DOHH2 (cell line): ENCODE measurements at regions not wholly inside any gene's neighbourhood (a gene's known extent, or its start where the extent isn't known, plus 50 kb on each side); places are given as distances from the start of the nearest gene placed in this dataset.

ENCODE experiments used
- H3F3A ChIP-seq: fragments of 200-600 bp; sonication (generic), shearing (Covaris generic); 2 replicates; pipeline ENCODE4 v1.6.0; 2016; ENCODE audit warnings: antibody characterized with exemption, mild to moderate bottlenecking; ENCODE audit not compliant: control insufficient read depth, insufficient read depth
- H3K27ac ChIP-seq: fragments of 200-600 bp; sonication (generic); 2 replicates; pipeline ENCODE4 v1.5.1; 2014; ENCODE audit warnings: low read depth, mild to moderate bottlenecking, low read length, moderate library complexity
- H3K27me3 ChIP-seq: fragments of 200-600 bp; sonication (generic); 2 replicates; pipeline ENCODE4 v1.6.1; 2014; ENCODE audit warnings: mild to moderate bottlenecking, low read length, mixed read lengths; ENCODE audit not compliant: control insufficient read depth
- H3K36me3 ChIP-seq: fragments of 200-600 bp; sonication (generic); 2 replicates; pipeline ENCODE4 v1.6.1; 2014; ENCODE audit warnings: mild to moderate bottlenecking, low read length, moderate library complexity, mixed read lengths; ENCODE audit not compliant: control insufficient read depth
- H3K4me1 ChIP-seq: fragments of 200-600 bp; sonication (generic); 2 replicates; pipeline ENCODE4 v1.6.1; 2014; ENCODE audit warnings: mild to moderate bottlenecking, low read length, mixed read lengths; ENCODE audit not compliant: control insufficient read depth
- H3K4me2 ChIP-seq: fragments of 200-600 bp; sonication (generic); 2 replicates; pipeline ENCODE4 v1.6.0; 2014; ENCODE audit warnings: mild to moderate bottlenecking, low read length, moderate library complexity
- H3K4me3 ChIP-seq: fragments of 200-600 bp; sonication (generic); 2 replicates; pipeline ENCODE4 v1.5.1; 2014; ENCODE audit warnings: mild to moderate bottlenecking, low read length, mixed read lengths
- H3K79me2 ChIP-seq: fragments of 200-600 bp; sonication (generic); 2 replicates; pipeline ENCODE4 v1.6.1; 2014; ENCODE audit warnings: mild to moderate bottlenecking, low read length, mixed read lengths; ENCODE audit not compliant: control insufficient read depth
- H3K9me2 ChIP-seq: fragments of 200-600 bp; sonication (generic); replicated peaks from 2 replicates; pipeline ENCODE4 v1.6.1; 2014; ENCODE audit warnings: mild to moderate bottlenecking, low read length, mixed read lengths; ENCODE audit not compliant: control insufficient read depth
- H3K9me3 ChIP-seq: fragments of 200-600 bp; sonication (generic); 2 replicates; pipeline ENCODE4 v1.6.1; 2014; ENCODE audit warnings: antibody characterized with exemption, low read length, mixed read lengths; ENCODE audit not compliant: control insufficient read depth, insufficient read depth
- H4K20me1 ChIP-seq: fragments of 200-600 bp; sonication (generic); 2 replicates; pipeline ENCODE4 v1.6.0; 2014; ENCODE audit warnings: low read depth, mild to moderate bottlenecking, antibody characterized with exemption, low read length, moderate library complexity; ENCODE audit not compliant: control insufficient read depth, insufficient read depth
- CTCF ChIP-seq: fragments of 200-600 bp; sonication (generic); IDR thresholded peaks from one replicate; pipeline ENCODE4 v1.5.1; 2014; ENCODE audit warnings: antibody characterized with exemption, mild to moderate bottlenecking, low read depth, low read length; ENCODE audit not compliant: poor library complexity, severe bottlenecking
- EZH2phosphoT487 ChIP-seq: fragments of 200-600 bp; sonication (generic); IDR thresholded peaks from 2 replicates; pipeline ENCODE4 v1.6.1; 2017; ENCODE audit warnings: borderline replicate concordance, mild to moderate bottlenecking, antibody characterized with exemption, low read length, moderate library complexity, mixed read lengths

- H3K9me3 ChIP-seq: no peaks in the 10 kb centered on the region
- TF ChIP-seq CTCF (no peak), EZH2phosphoT487 (no peak)
These were observed 402.8 kb upstream of the RARB start for GRCh38 chr3:25025236-25025635.

GRCh38 chr3:25027650-25028049, 400.4 kb upstream of the RARB start:
- no peaks in the 10 kb centered on the region for H3K4me1 ChIP-seq
- no peak for TF ChIP-seq EZH2phosphoT487
- TF ChIP-seq CTCF: no peak
- H3K4me2 ChIP-seq: no peak overlapping the region
- H3K4me3 ChIP-seq: no peak overlapping the region
- no peaks in the 10 kb centered on the region for H3K9me2 ChIP-seq
- H3K9me3 ChIP-seq: no peaks in the 10 kb centered on the region
- no peaks in the 10 kb centered on the region for H3K36me3 ChIP-seq
- no peaks in the 10 kb centered on the region for H3F3A ChIP-seq
- no peaks in the 10 kb centered on the region for H4K20me1 ChIP-seq
- no peaks in the 10 kb centered on the region for H3K79me2 ChIP-seq
- no peak overlapping the region for H3K27ac ChIP-seq
- H3K27me3 ChIP-seq: no peaks in the 10 kb centered on the region

More at GRCh38 chr3:25025236-25025635, 402.8 kb upstream of the RARB start:
- Histone ChIP-seq H3K79me2 (no peaks in the 10 kb centered on the region), H3K9me2 (no peaks in the 10 kb centered on the region), H3K27me3 (no peaks in the 10 kb centered on the region), H3K4me2 (no peak overlapping the region), H3K4me3 (no peak overlapping the region), H3K27ac (no peak overlapping the region), H3K4me1 (no peaks in the 10 kb centered on the region), H3K36me3 (no peaks in the 10 kb centered on the region), H3F3A (no peaks in the 10 kb centered on the region), H4K20me1 (no peaks in the 10 kb centered on the region)

GRCh38 chr3:25029820-25030219, 398.2 kb upstream of the RARB start:
- Histone ChIP-seq H3F3A (no peaks in the 10 kb centered on the region), H3K27ac (no peak overlapping the region), H4K20me1 (no peaks in the 10 kb centered on the region), H3K9me2 (no peaks in the 10 kb centered on the region), H3K4me3 (no peak overlapping the region), H3K36me3 (no peaks in the 10 kb centered on the region), H3K79me2 (no peaks in the 10 kb centered on the region), H3K9me3 (no peaks in the 10 kb centered on the region), H3K4me2 (no peak overlapping the region), H3K4me1 (no peaks in the 10 kb centered on the region), H3K27me3 (no peaks in the 10 kb centered on the region)
- no peak for TF ChIP-seq EZH2phosphoT487
- TF ChIP-seq CTCF: no peak

- Histone ChIP-seq H3K4me3 (no peak overlapping the region), H3K79me2 (no peaks in the 10 kb centered on the region), H4K20me1 (no peaks in the 10 kb centered on the region), H3K27ac (no peak overlapping the region), H3K27me3 (no peaks in the 10 kb centered on the region), H3K9me2 (no peaks in the 10 kb centered on the region), H3K36me3 (no peaks in the 10 kb centered on the region), H3F3A (no peaks in the 10 kb centered on the region), H3K4me1 (no peaks in the 10 kb centered on the region), H3K9me3 (no peaks in the 10 kb centered on the region), H3K4me2 (no peak overlapping the region)
- no peak for TF ChIP-seq EZH2phosphoT487
- no peak for TF ChIP-seq CTCF
These were observed 395.7 kb upstream of the RARB start for GRCh38 chr3:25032344-25032743.
